Peyer's patch (tissue), 4 donors: ENCODE measurements at regions not wholly inside any gene's neighbourhood (a gene's known extent, or its start where the extent isn't known, plus 50 kb on each side); places are given as distances from the start of the nearest gene placed in this dataset.

ENCODE experiments used
- CTCF ChIP-seq, 6 experiments: fragments of 450-650 bp in 4 of 6; fragments of 200-600 bp in 2 of 6; sonication (generic) in 1 of 6; IDR thresholded peaks; one replicate each; pipeline ENCODE4 v1.5.1; 2017 to 2019; ENCODE audit warnings: antibody characterized with exemption in 6 of 6, mild to moderate bottlenecking in 3 of 6, moderate library complexity in 1 of 6
- POLR2A ChIP-seq, 2 donors: fragments of 450-650 bp; IDR thresholded peaks; one replicate each; pipeline ENCODE4 v1.5.1; 2017; ENCODE audit warnings: antibody characterized with exemption in 2 of 2, mild to moderate bottlenecking in 2 of 2, moderate library complexity in 2 of 2

GRCh38 chr10:30141423-30141822, 82.0 kb upstream of the JCAD start:
- TF ChIP-seq CTCF (IDR thresholded peaks at IDR 0.05) (no peak), POLR2A (IDR thresholded peaks at IDR 0.05) (no peak)
